ENCODE measurements at regions not wholly inside any gene's neighbourhood (a gene's known extent, or its start where the extent isn't known, plus 50 kb on each side); places are given as distances from the start of the nearest gene placed in this dataset.
A peak's percentile ranks its signal among the peaks of the same experiment; 100 is the strongest.

GRCh38 chr16:79805621-79806020 is 205.1 kb upstream of the MAF start:
- no peaks in the 10 kb centered on the region for H3K36me3 ChIP-seq
- 57 to 66% (median 61%) methylated on average over 2 of the region's 2 CpGs for WGBS, 5 donors
- intact Hi-C loops (cut with DNase I; ENCODE audit: low total_unique reads), result no loop called here

GRCh38 chr16:79801646-79802045 is 201.1 kb upstream of the MAF start:
- Histone ChIP-seq H3K4me1 (no peaks in the 10 kb centered on the region), H3K27me3 (no peaks in the 10 kb centered on the region), H3K4me3 (no peak overlapping the region), H3K27ac (no peak overlapping the region), H3K9me3 (no peaks in the 10 kb centered on the region), H3K36me3 (no peaks in the 10 kb centered on the region)
- no peak for DNase-seq
- no peak for TF ChIP-seq EP300 (IDR thresholded peaks at IDR 0.05)
- TF ChIP-seq CTCF (IDR thresholded peaks at IDR 0.05), result no peak
- no peak for TF ChIP-seq POLR2A (IDR thresholded peaks at IDR 0.05)
- no peak for TF ChIP-seq POLR2AphosphoS5 (IDR thresholded peaks at IDR 0.05)
- intact Hi-C loops (cut with DNase I; ENCODE audit: low total_unique reads), result no loop called here
- WGBS, 5 donors, result 74 to 81% (median 79%) methylated on average over 5 of the region's 5 CpGs

More at GRCh38 chr16:79805621-79806020, 205.1 kb upstream of the MAF start:
- H3K27me3 ChIP-seq, result no peaks in the 10 kb centered on the region
- peak in 1 of 2 donors; percentile 36 for DNase-seq
- H3K4me1 ChIP-seq, result no peaks in the 10 kb centered on the region
- TF ChIP-seq EP300 (IDR thresholded peaks at IDR 0.05), result no peak
- no peak for TF ChIP-seq POLR2A (IDR thresholded peaks at IDR 0.05)
- no peak for TF ChIP-seq CTCF (IDR thresholded peaks at IDR 0.05)
- no peak for TF ChIP-seq POLR2AphosphoS5 (IDR thresholded peaks at IDR 0.05)
- no peak overlapping the region for H3K4me3 ChIP-seq
- H3K27ac ChIP-seq, result no peak overlapping the region
- H3K9me3 ChIP-seq, result peaks cover 0 to 8% (median 0%) of the 10 kb centered on the region in 4 donors

- H3K27ac ChIP-seq, result no peak overlapping the region
- TF ChIP-seq EP300 (IDR thresholded peaks at IDR 0.05), result no peak
- TF ChIP-seq POLR2AphosphoS5 (IDR thresholded peaks at IDR 0.05), result no peak
- TF ChIP-seq CTCF (IDR thresholded peaks at IDR 0.05), result no peak
- no peak for TF ChIP-seq POLR2A (IDR thresholded peaks at IDR 0.05)
- DNase-seq, result no peak
- intact Hi-C loops (cut with DNase I; ENCODE audit: low total_unique reads), result no loop called here
- H3K36me3 ChIP-seq, result no peaks in the 10 kb centered on the region
- no peaks in the 10 kb centered on the region for H3K9me3 ChIP-seq
- H3K4me3 ChIP-seq, result no peak overlapping the region
- 53 to 67% (median 61%) methylated on average over 3 of the region's 3 CpGs for WGBS, 5 donors
- no peaks in the 10 kb centered on the region for H3K4me1 ChIP-seq
- H3K27me3 ChIP-seq, result no peaks in the 10 kb centered on the region
These were observed 199.6 kb upstream of the MAF start for GRCh38 chr16:79800016-79800608.

GRCh38 chr16:79798416-79799053 is 198.0 kb upstream of the MAF start:
- H3K27me3 ChIP-seq, result no peaks in the 10 kb centered on the region
- H3K4me1 ChIP-seq, result peaks cover 0 to 12% (median 0%) of the 10 kb centered on the region in 4 donors
- no peak for DNase-seq
- H3K36me3 ChIP-seq, result no peaks in the 10 kb centered on the region
- no peak overlapping the region for H3K4me3 ChIP-seq
- TF ChIP-seq POLR2A (IDR thresholded peaks at IDR 0.05) (no peak), CTCF (IDR thresholded peaks at IDR 0.05) (no peak), POLR2AphosphoS5 (IDR thresholded peaks at IDR 0.05) (no peak), EP300 (IDR thresholded peaks at IDR 0.05) (no peak)
- intact Hi-C loops (cut with DNase I; ENCODE audit: low total_unique reads), result no loop called here
- H3K27ac ChIP-seq, result no peak overlapping the region
- WGBS, 5 donors, result 76 to 87% (median 83%) methylated on average over 2 of the region's 2 CpGs
- H3K9me3 ChIP-seq, result no peaks in the 10 kb centered on the region
